H1 (cell line): ENCODE measurements at regions not wholly inside any gene's neighbourhood (a gene's known extent, or its start where the extent isn't known, plus 50 kb on each side); places are given as distances from the start of the nearest gene placed in this dataset.

Experiments used
- CEBPB ChIP-seq: IDR thresholded peaks from 2 replicates; pipeline ENCODE4 v1.6.1; 2012; ENCODE audit warnings: low read depth, low read length
- EZH2 ChIP-seq: fragments of 200-600 bp; sonication (generic); IDR thresholded peaks from 2 replicates; pipeline ENCODE4 v1.7.1; 2012; ENCODE audit warnings: low read depth, mild to moderate bottlenecking, moderate library complexity, low read length, inconsistent platforms; ENCODE audit not compliant: severe bottlenecking
- FOSL1 ChIP-seq: IDR thresholded peaks from 2 replicates; pipeline ENCODE4 v1.6.1; 2011; ENCODE audit warnings: mild to moderate bottlenecking, low read depth, low read length, moderate library complexity; ENCODE audit not compliant: insufficient read depth
- MAFK ChIP-seq: IDR thresholded peaks from 2 replicates; pipeline ENCODE4 v1.6.1; 2012; ENCODE audit warnings: low read depth, mild to moderate bottlenecking, improper control_type of control experiment, low read length
- SP1 ChIP-seq: IDR thresholded peaks from 2 replicates; pipeline ENCODE4 v1.6.1; 2011; ENCODE audit warnings: low read depth, low read length

DNA sequence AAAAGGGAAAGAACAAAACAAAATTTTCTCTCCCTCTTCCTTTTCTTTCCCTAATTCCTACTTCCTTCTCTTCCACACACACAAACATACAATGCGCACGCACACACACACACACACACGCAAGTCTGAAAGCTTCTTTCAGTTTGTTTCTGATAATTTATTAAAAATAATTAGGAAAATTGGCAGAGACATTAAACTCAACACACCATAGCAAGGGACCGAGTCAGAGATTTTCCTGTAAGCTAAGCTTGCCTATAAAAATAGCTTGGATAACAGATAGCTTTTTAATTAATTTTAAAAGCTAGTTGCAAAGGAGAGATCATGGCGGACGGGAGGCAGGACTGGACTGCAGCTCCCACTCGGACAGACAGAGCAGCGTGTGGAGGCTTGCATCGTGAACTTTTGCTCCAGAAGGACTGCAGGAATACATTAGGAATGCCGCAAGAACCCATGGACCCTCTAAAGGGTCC is 92.6 kb upstream of the MAPK10 start (continued):
- TF ChIP-seq FOSL1 (no peak), MAFK (no peak), SP1 (no peak), EZH2 (no peak), CEBPB (no peak)
